Upper lobe of left lung (tissue), 6 donors: ENCODE measurements at regions not wholly inside any gene's neighbourhood (a gene's known extent, or its start where the extent isn't known, plus 50 kb on each side); places are given as distances from the start of the nearest gene placed in this dataset.

Source experiments
- ATAC-seq, 2 donors: fragments of 200-7000 bp; cut with Tn5 transposase; one replicate each; pipeline ENCODE4 v1.9.1; 2022; ENCODE audit warnings: mild to moderate bottlenecking in 2 of 2, moderate library complexity in 2 of 2; ENCODE audit not compliant: low FRiP score in 2 of 2
- DNase-seq, 2 donors: peaks; one replicate each; pipeline ENCODE4 v3.0.0-alpha.2; 2019 to 2020
- H3K27ac ChIP-seq, 4 donors: fragments of 200-600 bp; sonication (generic); one replicate each; pipeline ENCODE4 v1.5.1; 2016 to 2019
- H3K27me3 ChIP-seq, 4 donors: fragments of 200-600 bp; sonication (generic); one replicate each; pipeline ENCODE4 v1.5.1; 2017 to 2019
- H3K36me3 ChIP-seq, 4 donors: fragments of 200-600 bp; sonication (generic); one replicate each; pipeline ENCODE4 v1.5.1; 2016 to 2019
- H3K4me1 ChIP-seq, 4 donors: fragments of 200-600 bp; sonication (generic); one replicate each; pipeline ENCODE4 v1.5.1; 2018 to 2019
- H3K4me3 ChIP-seq, 4 donors: fragments of 200-600 bp; sonication (generic); one replicate each; pipeline ENCODE4 v1.5.1; 2017 to 2019; ENCODE audit warnings: mild to moderate bottlenecking in 2 of 4, moderate library complexity in 1 of 4
- H3K9me3 ChIP-seq, 4 donors: fragments of 200-600 bp; sonication (generic); one replicate each; pipeline ENCODE4 v1.5.1; 2018 to 2019
- EP300 ChIP-seq, 4 donors: sonication (generic); formaldehyde crosslinking; IDR thresholded peaks; one replicate each; pipeline ENCODE4 v1.5.1; 2017; ENCODE audit warnings: antibody characterized with exemption in 4 of 4, control low read depth in 2 of 4
- POLR2A ChIP-seq, 4 donors: fragments of 450-650 bp; IDR thresholded peaks; one replicate each; pipeline ENCODE4 v1.5.1; 2016 to 2017; ENCODE audit warnings: antibody characterized with exemption in 4 of 4, mild to moderate bottlenecking in 2 of 4
- POLR2AphosphoS5 ChIP-seq, 2 donors: sonication (generic); formaldehyde crosslinking; IDR thresholded peaks; one replicate each; pipeline ENCODE4 v1.5.1; 2017; ENCODE audit warnings: antibody characterized with exemption in 2 of 2
- WGBS, 2 donors: methylation state at CpG; one replicate each; pipeline ENCODE4 v1.1.5; 2017 to 2018; 5-methylcytosine and 5-hydroxymethylcytosine counted together
- TF ChIP-seq, protein P1 (sequence below), 6 experiments: fragments of 450-650 bp in 4 of 6; fragments of 200-600 bp in 2 of 6; sonication (generic) in 2 of 6; IDR thresholded peaks; one replicate each; pipeline ENCODE4 v1.5.1; 2016 to 2019; ENCODE audit warnings: antibody characterized with exemption in 6 of 6
- donor health status: DM: no; HTN: no; CAD: no; lungs with moderate emphysema.
- donor health status: DM: no; HTN: yes; CAD: no; lungs with severe emphysema.

DNA sequence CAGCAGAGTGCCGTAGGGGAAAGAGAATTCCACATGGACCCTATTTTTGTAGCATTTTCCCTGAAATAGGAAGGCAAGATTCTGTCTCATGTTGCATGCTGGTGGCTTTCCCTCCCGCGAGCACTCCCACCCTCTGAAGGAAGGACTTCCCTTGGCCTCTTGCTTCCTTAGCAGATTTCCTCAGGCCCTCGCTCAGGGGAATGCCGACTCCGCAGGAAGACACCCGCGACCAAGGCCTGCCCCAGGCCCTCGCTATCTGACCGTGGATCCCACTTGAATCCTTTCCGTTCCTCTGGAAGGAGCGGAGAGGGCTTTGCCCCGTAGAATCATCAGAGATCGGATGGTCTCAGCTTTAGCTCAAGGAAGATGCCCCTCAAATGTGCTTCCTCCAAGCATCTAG lies 179.4 kb upstream of the FOXF1 start:
- TF ChIP-seq, protein P1, sequence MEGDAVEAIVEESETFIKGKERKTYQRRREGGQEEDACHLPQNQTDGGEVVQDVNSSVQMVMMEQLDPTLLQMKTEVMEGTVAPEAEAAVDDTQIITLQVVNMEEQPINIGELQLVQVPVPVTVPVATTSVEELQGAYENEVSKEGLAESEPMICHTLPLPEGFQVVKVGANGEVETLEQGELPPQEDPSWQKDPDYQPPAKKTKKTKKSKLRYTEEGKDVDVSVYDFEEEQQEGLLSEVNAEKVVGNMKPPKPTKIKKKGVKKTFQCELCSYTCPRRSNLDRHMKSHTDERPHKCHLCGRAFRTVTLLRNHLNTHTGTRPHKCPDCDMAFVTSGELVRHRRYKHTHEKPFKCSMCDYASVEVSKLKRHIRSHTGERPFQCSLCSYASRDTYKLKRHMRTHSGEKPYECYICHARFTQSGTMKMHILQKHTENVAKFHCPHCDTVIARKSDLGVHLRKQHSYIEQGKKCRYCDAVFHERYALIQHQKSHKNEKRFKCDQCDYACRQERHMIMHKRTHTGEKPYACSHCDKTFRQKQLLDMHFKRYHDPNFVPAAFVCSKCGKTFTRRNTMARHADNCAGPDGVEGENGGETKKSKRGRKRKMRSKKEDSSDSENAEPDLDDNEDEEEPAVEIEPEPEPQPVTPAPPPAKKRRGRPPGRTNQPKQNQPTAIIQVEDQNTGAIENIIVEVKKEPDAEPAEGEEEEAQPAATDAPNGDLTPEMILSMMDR (IDR thresholded peaks at IDR 0.05), result no peak
- TF ChIP-seq POLR2A (IDR thresholded peaks at IDR 0.05), result no peak
- TF ChIP-seq POLR2AphosphoS5 (IDR thresholded peaks at IDR 0.05), result no peak
- no peak for TF ChIP-seq EP300 (IDR thresholded peaks at IDR 0.05)
- no peaks in the 10 kb centered on the region for H3K4me1 ChIP-seq
- 49 to 57% methylated on average over 14 of the region's 14 CpGs for WGBS, 2 donors
- no peak overlapping the region for H3K4me3 ChIP-seq
- ATAC-seq (no peak), DNase-seq (no peak)
- no peaks in the 10 kb centered on the region for H3K36me3 ChIP-seq
- no peak overlapping the region for H3K27ac ChIP-seq
- H3K9me3 ChIP-seq, result no peaks in the 10 kb centered on the region
- no peaks in the 10 kb centered on the region for H3K27me3 ChIP-seq

DNA sequence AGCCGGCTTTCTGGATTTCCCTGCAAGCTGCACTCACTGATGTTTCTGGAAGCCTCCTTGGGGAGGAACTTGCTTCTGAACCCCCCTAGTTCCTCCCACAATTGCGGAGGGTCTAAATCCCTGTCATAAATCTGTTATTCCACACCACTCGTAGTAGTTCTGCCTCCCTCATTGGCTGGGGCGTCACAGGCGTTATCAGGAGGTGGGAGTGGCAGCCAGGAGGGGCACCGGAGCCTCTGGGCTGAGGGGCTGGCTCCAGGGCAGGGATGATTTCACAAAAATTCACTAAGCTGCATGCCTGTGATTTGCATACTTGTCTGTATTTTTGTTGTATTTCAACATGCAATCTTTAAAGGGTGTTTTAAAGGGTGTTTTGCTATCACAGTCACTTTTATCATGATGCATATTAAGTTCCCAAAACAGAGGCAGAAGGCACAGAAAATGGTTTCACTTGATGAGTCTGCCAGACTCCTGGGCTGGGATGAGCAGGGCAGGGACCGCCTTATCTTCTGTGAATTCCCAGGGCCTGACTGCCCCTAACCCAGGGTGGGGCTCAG lies 176.2 kb upstream of the FOXF1 start:
- ATAC-seq (no peak), DNase-seq (no peak)
- Histone ChIP-seq H3K27ac (no peak overlapping the region), H3K4me3 (no peak overlapping the region), H3K4me1 (no peaks in the 10 kb centered on the region), H3K36me3 (no peaks in the 10 kb centered on the region), H3K27me3 (no peaks in the 10 kb centered on the region), H3K9me3 (no peaks in the 10 kb centered on the region)
- WGBS, 2 donors, result 23 to 48% methylated on average over 7 of the region's 7 CpGs
- TF ChIP-seq, protein P1 (IDR thresholded peaks at IDR 0.05), result no peak
- TF ChIP-seq POLR2A (IDR thresholded peaks at IDR 0.05), result no peak
- TF ChIP-seq EP300 (IDR thresholded peaks at IDR 0.05), result no peak
- TF ChIP-seq POLR2AphosphoS5 (IDR thresholded peaks at IDR 0.05), result no peak

DNA sequence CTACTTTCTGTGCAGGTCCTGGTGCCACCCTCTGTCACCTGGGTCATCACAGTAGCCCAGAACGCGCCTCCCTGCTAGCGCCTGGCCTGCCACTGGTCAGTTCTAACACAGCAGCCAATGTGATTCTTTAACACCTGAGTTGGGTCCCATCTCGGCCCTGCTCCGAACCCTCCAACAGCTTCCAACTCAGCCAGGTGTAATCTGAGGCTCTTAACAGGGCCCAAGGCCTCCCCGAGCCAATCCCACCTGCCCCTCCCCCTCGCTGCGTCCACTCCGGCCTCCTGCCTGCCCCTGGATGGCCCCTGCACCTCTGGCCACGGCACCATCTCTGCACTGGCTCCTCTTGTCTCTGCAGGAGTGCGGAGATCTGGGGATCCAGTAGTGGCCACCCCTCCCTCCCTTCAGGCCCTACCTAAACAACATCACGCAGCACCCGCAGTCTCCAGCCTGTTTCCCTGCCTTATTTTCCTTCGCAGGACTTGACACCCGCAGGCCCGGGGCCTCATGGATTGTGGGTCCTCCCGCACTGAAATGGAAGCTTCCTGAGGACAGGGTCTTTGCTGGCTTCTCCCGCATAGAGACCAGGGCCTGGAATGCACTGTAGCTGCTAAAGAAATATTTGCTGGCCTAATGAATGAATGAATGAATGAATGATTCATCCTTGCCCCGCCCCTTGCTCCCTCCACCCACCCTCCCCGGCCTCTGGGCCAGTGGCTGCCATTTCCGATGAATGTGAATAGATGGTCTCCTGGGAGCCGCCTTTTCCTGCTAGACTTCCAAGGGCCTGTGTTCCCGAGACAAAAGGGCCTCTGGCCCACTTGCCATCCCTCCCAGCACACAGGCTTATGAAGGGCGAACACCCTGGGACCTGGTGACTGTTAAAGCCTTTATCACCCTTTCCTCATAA lies 174.8 kb upstream of the FOXF1 start:
- H3K27ac ChIP-seq, result no peak overlapping the region
- TF ChIP-seq, protein P1 (IDR thresholded peaks at IDR 0.05), result no peak
- TF ChIP-seq EP300 (IDR thresholded peaks at IDR 0.05) (no peak), POLR2AphosphoS5 (IDR thresholded peaks at IDR 0.05) (no peak), POLR2A (IDR thresholded peaks at IDR 0.05) (no peak)
- H3K27me3 ChIP-seq, result no peaks in the 10 kb centered on the region
- H3K4me3 ChIP-seq, result no peak overlapping the region
- no peaks in the 10 kb centered on the region for H3K36me3 ChIP-seq
- no peak for DNase-seq
- H3K4me1 ChIP-seq, result no peaks in the 10 kb centered on the region
- 74 to 86% methylated on average over 22 to 23 of the region's 24 CpGs for WGBS, 2 donors
- H3K9me3 ChIP-seq, result no peaks in the 10 kb centered on the region
- no peak for ATAC-seq

DNA sequence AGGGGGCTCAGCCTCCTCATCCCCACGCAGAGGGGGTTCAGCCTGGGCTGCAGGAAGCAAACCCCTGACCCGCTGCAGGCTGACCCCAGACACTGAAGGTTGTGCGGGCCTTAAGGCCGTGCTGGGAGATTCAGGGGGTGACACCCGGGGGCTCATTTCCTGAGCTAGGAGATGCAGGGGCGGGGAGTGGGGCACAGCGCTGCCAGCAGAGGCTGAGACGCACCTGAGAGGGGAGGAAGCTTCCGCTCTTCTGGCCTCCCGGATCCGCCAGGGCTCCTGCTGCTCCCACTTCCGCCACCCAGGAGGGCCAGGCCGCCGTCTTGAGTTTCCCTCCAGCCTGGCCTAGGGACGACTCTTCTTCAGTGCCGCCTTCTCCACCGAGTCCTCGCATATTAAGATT lies 173.2 kb upstream of the FOXF1 start:
- DNase-seq, result no peak
- H3K9me3 ChIP-seq, result no peaks in the 10 kb centered on the region
- no peak overlapping the region for H3K4me3 ChIP-seq
- ATAC-seq, result no peak
- peaks cover 0 to 9% (median 0%) of the 10 kb centered on the region in 4 donors for H3K4me1 ChIP-seq
- WGBS, 2 donors, result 85 to 88% methylated on average over 13 to 18 of the region's 18 CpGs
- H3K36me3 ChIP-seq, result no peaks in the 10 kb centered on the region
- H3K27me3 ChIP-seq, result no peaks in the 10 kb centered on the region
- H3K27ac ChIP-seq, result no peak overlapping the region
- no peak for TF ChIP-seq POLR2A (IDR thresholded peaks at IDR 0.05)
- TF ChIP-seq POLR2AphosphoS5 (IDR thresholded peaks at IDR 0.05), result no peak
- no peak for TF ChIP-seq EP300 (IDR thresholded peaks at IDR 0.05)
- TF ChIP-seq, protein P1 (IDR thresholded peaks at IDR 0.05), result no peak
